ENCODE measurements at regions not wholly inside any gene's neighbourhood (a gene's known extent, or its start where the extent isn't known, plus 50 kb on each side); places are given as distances from the start of the nearest gene placed in this dataset.

GRCh38 chr5:10036136-10036815 is 213.4 kb downstream of the ATPSCKMT start:
- Histone ChIP-seq H4K91ac (replicated peaks; ENCODE audit: insufficient read length, low read length) (no peak overlapping the region), H3K56ac (replicated peaks; ENCODE audit: insufficient read length, low read depth, low read length) (no peak overlapping the region), H3K36me3 (ENCODE audit: control insufficient read depth in 2 of 4, insufficient read depth in 4 of 4, low read length in 3 of 4) (no peaks in the 10 kb centered on the region; a peak in 2 of 8 replicates), H2BK20ac (ENCODE audit: low read length) (no peak overlapping the region), H2BK12ac (ENCODE audit: low read depth, low read length) (no peak overlapping the region), H3K23me2 (ENCODE audit: low read depth, low read length) (no peaks in the 10 kb centered on the region), H4K20me1 (replicated peaks in 1 of 2; ENCODE audit: control insufficient read depth in 1 of 2, insufficient read depth in 2 of 2, low read length in 2 of 2) (no peaks in the 10 kb centered on the region), H3K14ac (ENCODE audit: insufficient read length) (no peak overlapping the region), H3K79me2 (ENCODE audit: control insufficient read depth in 1 of 2, insufficient read depth in 2 of 2, low read length in 2 of 2) (no peaks in the 10 kb centered on the region), H3K23ac (ENCODE audit: insufficient read length) (no peak overlapping the region), H2BK120ac (replicated peaks; ENCODE audit: low read depth, low read length) (no peak overlapping the region), H4K5ac (ENCODE audit: insufficient read length, low read depth, low read length) (no peak overlapping the region), H3K27me3 (replicated peaks in 1 of 4; ENCODE audit: control insufficient read depth in 3 of 4, extremely low read depth in 1 of 4, insufficient read depth in 3 of 4, low read length in 3 of 4) (no peaks in the 10 kb centered on the region), H3K9ac (replicated peaks in 1 of 4; ENCODE audit: extremely low read depth in 1 of 4, low read depth in 3 of 4, low read length in 3 of 4) (no peak overlapping the region), H2AFZ (ENCODE audit: low read length) (no peak overlapping the region), H3K4me3 (ENCODE audit: extremely low read depth in 1 of 4, insufficient read depth in 2 of 4, low read depth in 3 of 4, low read length in 4 of 4) (no peak overlapping the region), H4K8ac (ENCODE audit: extremely low read depth, insufficient read depth, low read length) (no peak overlapping the region), H3K4ac (replicated peaks; ENCODE audit: insufficient read length, low read depth, low read length) (no peak overlapping the region), H3K4me1 (replicated peaks in 1 of 4; ENCODE audit: control insufficient read depth in 3 of 4, insufficient read depth in 4 of 4, low read length in 3 of 4) (peaks cover 0 to 2% (median 0%) of the 10 kb centered on the region in 4 experiments; a peak in 1 of 7 replicates), H3K18ac (ENCODE audit: extremely low read depth, low read length) (no peak overlapping the region), H2AK5ac (ENCODE audit: low read depth, low read length) (no peak overlapping the region), H3K9me3 (ENCODE audit: insufficient read depth in 2 of 2, low read depth in 1 of 2, low read length in 1 of 2) (no peaks in the 10 kb centered on the region), H2BK5ac (ENCODE audit: low read depth, low read length) (no peak overlapping the region), H3K4me2 (ENCODE audit: insufficient read depth in 1 of 2, low read depth in 2 of 2, low read length in 2 of 2) (no peak overlapping the region), H2BK15ac (ENCODE audit: low read length) (no peak overlapping the region), H3K27ac (ENCODE audit: low read depth, low read length) (no peak overlapping the region), H3K79me1 (ENCODE audit: low read depth, low read length) (no peaks in the 10 kb centered on the region)
- no peak for DNase-seq (ENCODE audit: low read depth in 1 of 2, low spot score in 2 of 2)
- ChIA-PET POLR2A (ENCODE audit: partially characterized antibody) (no interaction called here), CTCF (ENCODE audit: partially characterized antibody) (no interaction called here)
- 83% methylated on average over 3 of the region's 3 CpGs; no CpG with 5 or more reads in 1 of the 2 experiments for WGBS, 2 experiments (ENCODE audit: extremely low coverage in 1 of 2, insufficient coverage in 1 of 2, insufficient read length in 1 of 2, insufficient replicate concordance in 2 of 2, low coverage in 1 of 2, low lambda C conversion rate in 2 of 2, missing lambda C conversion rate in 1 of 2)
- FAIRE-seq: no peak
- TF ChIP-seq FOSL1 (IDR thresholded peaks at IDR 0.05; ENCODE audit: insufficient read depth, low read depth, low read length) (no peak), YY1 (IDR thresholded peaks at IDR 0.05; ENCODE audit: low read depth, low read length) (no peak), SP4 (IDR thresholded peaks at IDR 0.05; ENCODE audit: low read length) (no peak), EGR1 (IDR thresholded peaks at IDR 0.05; ENCODE audit: borderline replicate concordance, low read depth, low read length) (no peak), POLR2AphosphoS5 (IDR thresholded peaks at IDR 0.05; ENCODE audit: low read depth, low read length) (no peak), USF2 (IDR thresholded peaks at IDR 0.05; ENCODE audit: low read length) (no peak), EP300 (IDR thresholded peaks at IDR 0.05; ENCODE audit: borderline replicate concordance in 1 of 2, low read depth in 2 of 2, low read length in 2 of 2) (no peak), ZNF274 (IDR thresholded peaks at IDR 0.05; ENCODE audit: borderline replicate concordance, extremely low read depth, low read length) (no peak), RFX5 (IDR thresholded peaks at IDR 0.05; ENCODE audit: borderline replicate concordance, low read depth, low read length) (no peak), NANOG (IDR thresholded peaks at IDR 0.05; ENCODE audit: insufficient read depth, low read depth, low read length, poor library complexity, severe bottlenecking) (no peak), PHF8 (conservative IDR thresholded peaks at IDR 0.05; ENCODE audit: low read depth, low read length) (no peak), EZH2 (IDR thresholded peaks at IDR 0.05; ENCODE audit: low read depth, low read length, severe bottlenecking) (no peak), GTF2F1 (IDR thresholded peaks at IDR 0.05; ENCODE audit: borderline replicate concordance, low read depth, low read length) (no peak)
